ENCODE measurements at regions not wholly inside any gene's neighbourhood (a gene's known extent, or its start where the extent isn't known, plus 50 kb on each side); places are given as distances from the start of the nearest gene placed in this dataset.

DNA sequence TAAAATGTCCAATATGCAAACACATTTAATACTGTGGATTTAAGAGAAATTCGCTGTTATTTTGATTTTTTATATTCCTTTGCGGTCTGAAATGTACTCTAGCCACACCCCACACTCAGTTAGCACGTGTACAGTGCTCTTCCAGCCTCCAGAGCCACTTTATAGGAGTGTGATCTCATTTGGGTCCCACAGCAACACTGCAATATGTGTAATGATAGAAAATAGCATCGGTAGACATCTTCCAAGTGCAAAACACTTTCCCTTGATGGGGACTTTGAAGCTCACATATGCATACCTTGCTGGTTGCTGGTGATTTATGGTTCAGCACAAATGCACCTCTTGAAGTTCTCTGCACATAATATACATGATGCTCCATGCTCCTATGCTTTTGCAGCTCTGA, 148.3 kb downstream of the GAS1 start:
- Histone ChIP-seq H3K9me2 (replicated peaks; ENCODE audit: low read depth, low read length) (no peaks in the 10 kb centered on the region), H3K4me3 (ENCODE audit: low read length, poor library complexity, severe bottlenecking) (no peak overlapping the region), H3K9ac (ENCODE audit: low read depth, low read length, poor library complexity, severe bottlenecking) (no peak overlapping the region), H4K20me1 (ENCODE audit: insufficient read depth, low read length, poor library complexity, severe bottlenecking) (no peaks in the 10 kb centered on the region), H3K4me1 (ENCODE audit: insufficient read depth, low read length, poor library complexity, severe bottlenecking) (no peaks in the 10 kb centered on the region), H2AFZ (ENCODE audit: low read length) (no peak overlapping the region), H3K79me2 (ENCODE audit: insufficient read depth, low read length) (no peaks in the 10 kb centered on the region), H3K36me3 (ENCODE audit: insufficient read depth, low read length) (no peaks in the 10 kb centered on the region), H3K9me3 (ENCODE audit: insufficient read depth, low read depth, low read length) (no peaks in the 10 kb centered on the region), H3K27me3 (ENCODE audit: insufficient read depth, low read length, poor library complexity, severe bottlenecking) (no peaks in the 10 kb centered on the region), H3F3A (ENCODE audit: low read depth) (no peaks in the 10 kb centered on the region), H3K4me2 (ENCODE audit: low read depth, low read length, poor library complexity, severe bottlenecking) (no peak overlapping the region)
- TF ChIP-seq, protein P1, sequence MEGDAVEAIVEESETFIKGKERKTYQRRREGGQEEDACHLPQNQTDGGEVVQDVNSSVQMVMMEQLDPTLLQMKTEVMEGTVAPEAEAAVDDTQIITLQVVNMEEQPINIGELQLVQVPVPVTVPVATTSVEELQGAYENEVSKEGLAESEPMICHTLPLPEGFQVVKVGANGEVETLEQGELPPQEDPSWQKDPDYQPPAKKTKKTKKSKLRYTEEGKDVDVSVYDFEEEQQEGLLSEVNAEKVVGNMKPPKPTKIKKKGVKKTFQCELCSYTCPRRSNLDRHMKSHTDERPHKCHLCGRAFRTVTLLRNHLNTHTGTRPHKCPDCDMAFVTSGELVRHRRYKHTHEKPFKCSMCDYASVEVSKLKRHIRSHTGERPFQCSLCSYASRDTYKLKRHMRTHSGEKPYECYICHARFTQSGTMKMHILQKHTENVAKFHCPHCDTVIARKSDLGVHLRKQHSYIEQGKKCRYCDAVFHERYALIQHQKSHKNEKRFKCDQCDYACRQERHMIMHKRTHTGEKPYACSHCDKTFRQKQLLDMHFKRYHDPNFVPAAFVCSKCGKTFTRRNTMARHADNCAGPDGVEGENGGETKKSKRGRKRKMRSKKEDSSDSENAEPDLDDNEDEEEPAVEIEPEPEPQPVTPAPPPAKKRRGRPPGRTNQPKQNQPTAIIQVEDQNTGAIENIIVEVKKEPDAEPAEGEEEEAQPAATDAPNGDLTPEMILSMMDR (conservative IDR thresholded peaks at IDR 0.05; ENCODE audit: low read length) = no peak
- no peak for TF ChIP-seq EZH2phosphoT487 (IDR thresholded peaks at IDR 0.05; ENCODE audit: borderline replicate concordance)

DNA sequence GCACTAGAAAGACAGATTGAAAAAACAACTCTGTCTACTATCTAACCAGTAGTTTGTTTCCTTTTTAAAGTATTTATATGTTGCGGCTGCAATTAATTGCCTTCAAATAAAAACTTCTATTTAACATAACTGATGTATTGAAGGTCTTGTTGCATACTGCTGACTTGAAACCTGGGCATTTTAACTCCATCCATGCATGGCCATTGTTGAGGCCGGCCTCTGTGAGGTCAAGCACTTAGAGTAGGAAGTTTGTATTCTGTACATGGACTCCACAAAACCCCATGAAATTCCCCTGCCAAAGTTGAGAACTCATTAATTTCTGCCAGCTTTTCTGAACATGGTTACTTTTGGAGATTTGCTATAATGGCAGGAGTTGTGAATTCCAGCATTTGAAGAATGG, 150.6 kb downstream of the GAS1 start:
- Histone ChIP-seq H3K27me3 (ENCODE audit: insufficient read depth, low read length, poor library complexity, severe bottlenecking) (no peaks in the 10 kb centered on the region), H3K9me3 (ENCODE audit: insufficient read depth, low read depth, low read length) (no peaks in the 10 kb centered on the region), H3K4me2 (ENCODE audit: low read depth, low read length, poor library complexity, severe bottlenecking) (no peak overlapping the region), H3K9me2 (replicated peaks; ENCODE audit: low read depth, low read length) (no peaks in the 10 kb centered on the region), H3K4me3 (ENCODE audit: low read length, poor library complexity, severe bottlenecking) (no peak overlapping the region), H3K9ac (ENCODE audit: low read depth, low read length, poor library complexity, severe bottlenecking) (no peak overlapping the region), H3K79me2 (ENCODE audit: insufficient read depth, low read length) (no peaks in the 10 kb centered on the region), H2AFZ (ENCODE audit: low read length) (no peak overlapping the region), H4K20me1 (ENCODE audit: insufficient read depth, low read length, poor library complexity, severe bottlenecking) (no peaks in the 10 kb centered on the region), H3K36me3 (ENCODE audit: insufficient read depth, low read length) (no peaks in the 10 kb centered on the region), H3K4me1 (ENCODE audit: insufficient read depth, low read length, poor library complexity, severe bottlenecking) (no peaks in the 10 kb centered on the region), H3F3A (ENCODE audit: low read depth) (no peaks in the 10 kb centered on the region)
- no peak for TF ChIP-seq EZH2phosphoT487 (IDR thresholded peaks at IDR 0.05; ENCODE audit: borderline replicate concordance)
- TF ChIP-seq, protein P1 (conservative IDR thresholded peaks at IDR 0.05; ENCODE audit: low read length) = no peak

DNA sequence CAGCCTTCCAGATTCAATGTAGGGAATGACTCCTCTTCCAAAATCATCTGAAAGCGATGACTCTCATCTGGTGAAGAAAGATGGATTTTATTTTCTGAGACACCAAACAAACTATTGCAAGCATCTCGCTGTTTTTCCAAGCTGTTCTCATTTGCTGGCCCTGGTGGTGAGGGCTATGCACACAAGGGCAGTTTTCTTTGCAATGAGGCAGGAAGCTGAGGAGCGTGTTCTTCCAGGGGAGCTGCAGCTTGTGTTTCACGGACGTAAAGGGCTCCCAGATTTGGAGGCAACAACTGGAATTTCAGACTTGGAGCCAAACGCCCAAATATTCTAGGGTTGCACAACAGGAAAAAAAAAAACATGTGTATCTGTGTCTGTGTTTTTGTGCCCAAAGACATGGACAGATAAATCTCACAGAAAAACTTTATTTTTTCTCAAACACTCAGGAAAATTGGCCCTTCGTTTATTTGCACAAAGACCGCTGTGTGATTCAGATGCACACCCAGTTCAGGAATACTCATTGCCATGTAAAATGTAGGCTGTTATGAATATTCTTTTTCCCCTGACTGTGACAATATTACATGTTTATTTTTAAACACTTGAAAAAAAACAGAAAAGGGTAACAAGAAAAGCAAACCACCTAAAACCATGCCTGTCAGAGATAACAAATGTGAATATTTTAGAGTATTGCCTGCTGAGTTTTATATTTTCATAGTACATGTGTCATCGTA, 151.3 kb downstream of the GAS1 start:
- no peak overlapping the region for H3K9ac ChIP-seq (ENCODE audit: low read depth, low read length, poor library complexity, severe bottlenecking)
- no peaks in the 10 kb centered on the region for H3K79me2 ChIP-seq (ENCODE audit: insufficient read depth, low read length)
- no peak overlapping the region for H3K4me2 ChIP-seq (ENCODE audit: low read depth, low read length, poor library complexity, severe bottlenecking)

More for the DNA sequence above, 151.3 kb downstream of the GAS1 start:
- H3K4me1 ChIP-seq (ENCODE audit: insufficient read depth, low read length, poor library complexity, severe bottlenecking) = no peaks in the 10 kb centered on the region
- TF ChIP-seq, protein P1 (conservative IDR thresholded peaks at IDR 0.05; ENCODE audit: low read length) = no peak
- no peak for TF ChIP-seq EZH2phosphoT487 (IDR thresholded peaks at IDR 0.05; ENCODE audit: borderline replicate concordance)
- H3K9me2 ChIP-seq (replicated peaks; ENCODE audit: low read depth, low read length) = no peaks in the 10 kb centered on the region
- no peaks in the 10 kb centered on the region for H3F3A ChIP-seq (ENCODE audit: low read depth)
- no peaks in the 10 kb centered on the region for H3K36me3 ChIP-seq (ENCODE audit: insufficient read depth, low read length)
- H2AFZ ChIP-seq (ENCODE audit: low read length) = no peak overlapping the region
- no peaks in the 10 kb centered on the region for H3K27me3 ChIP-seq (ENCODE audit: insufficient read depth, low read length, poor library complexity, severe bottlenecking)
- no peak overlapping the region for H3K4me3 ChIP-seq (ENCODE audit: low read length, poor library complexity, severe bottlenecking)
- no peaks in the 10 kb centered on the region for H4K20me1 ChIP-seq (ENCODE audit: insufficient read depth, low read length, poor library complexity, severe bottlenecking)
- no peaks in the 10 kb centered on the region for H3K9me3 ChIP-seq (ENCODE audit: insufficient read depth, low read depth, low read length)

Data from Loucy (cell line).